ENCODE measurements at regions not wholly inside any gene's neighbourhood (a gene's known extent, or its start where the extent isn't known, plus 50 kb on each side); places are given as distances from the start of the nearest gene placed in this dataset.

DNA sequence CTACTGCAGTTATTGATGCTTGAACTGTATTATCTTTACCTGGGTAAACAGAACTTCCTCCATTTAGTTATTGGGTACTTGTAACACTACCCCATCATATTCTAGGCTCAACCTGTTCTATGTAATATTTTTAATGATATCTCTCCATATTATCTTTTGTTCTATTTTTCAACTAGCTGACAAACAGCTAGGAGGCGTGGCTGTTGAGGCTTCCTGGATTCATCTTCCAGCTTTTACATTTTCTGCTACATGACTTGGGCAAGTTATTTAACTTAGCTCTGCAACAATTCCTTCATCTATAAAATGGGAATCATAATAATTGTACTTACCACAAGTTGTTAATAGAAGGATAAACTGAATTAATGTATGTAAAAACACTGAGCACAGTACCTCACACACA lies 349.3 kb downstream of the PTTG2 start:
- Histone ChIP-seq H3K27me3 (no peaks in the 10 kb centered on the region), H3K36me3 (no peaks in the 10 kb centered on the region), H3K9me3 (no peaks in the 10 kb centered on the region), H3K4me3 (no peak overlapping the region), H3K4me1 (no peaks in the 10 kb centered on the region), H3K27ac (no peak overlapping the region)
- DNase-seq (ENCODE audit: low spot score in 2 of 2), result no peak
- TF ChIP-seq POLR2A (IDR thresholded peaks at IDR 0.05) (no peak), POLR2AphosphoS5 (IDR thresholded peaks at IDR 0.05) (no peak)
- TF ChIP-seq, protein P1, sequence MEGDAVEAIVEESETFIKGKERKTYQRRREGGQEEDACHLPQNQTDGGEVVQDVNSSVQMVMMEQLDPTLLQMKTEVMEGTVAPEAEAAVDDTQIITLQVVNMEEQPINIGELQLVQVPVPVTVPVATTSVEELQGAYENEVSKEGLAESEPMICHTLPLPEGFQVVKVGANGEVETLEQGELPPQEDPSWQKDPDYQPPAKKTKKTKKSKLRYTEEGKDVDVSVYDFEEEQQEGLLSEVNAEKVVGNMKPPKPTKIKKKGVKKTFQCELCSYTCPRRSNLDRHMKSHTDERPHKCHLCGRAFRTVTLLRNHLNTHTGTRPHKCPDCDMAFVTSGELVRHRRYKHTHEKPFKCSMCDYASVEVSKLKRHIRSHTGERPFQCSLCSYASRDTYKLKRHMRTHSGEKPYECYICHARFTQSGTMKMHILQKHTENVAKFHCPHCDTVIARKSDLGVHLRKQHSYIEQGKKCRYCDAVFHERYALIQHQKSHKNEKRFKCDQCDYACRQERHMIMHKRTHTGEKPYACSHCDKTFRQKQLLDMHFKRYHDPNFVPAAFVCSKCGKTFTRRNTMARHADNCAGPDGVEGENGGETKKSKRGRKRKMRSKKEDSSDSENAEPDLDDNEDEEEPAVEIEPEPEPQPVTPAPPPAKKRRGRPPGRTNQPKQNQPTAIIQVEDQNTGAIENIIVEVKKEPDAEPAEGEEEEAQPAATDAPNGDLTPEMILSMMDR (IDR thresholded peaks at IDR 0.05), result no peak
- intact Hi-C loops (cut with DNase I; ENCODE audit: low total_unique reads), result no loop called here

DNA sequence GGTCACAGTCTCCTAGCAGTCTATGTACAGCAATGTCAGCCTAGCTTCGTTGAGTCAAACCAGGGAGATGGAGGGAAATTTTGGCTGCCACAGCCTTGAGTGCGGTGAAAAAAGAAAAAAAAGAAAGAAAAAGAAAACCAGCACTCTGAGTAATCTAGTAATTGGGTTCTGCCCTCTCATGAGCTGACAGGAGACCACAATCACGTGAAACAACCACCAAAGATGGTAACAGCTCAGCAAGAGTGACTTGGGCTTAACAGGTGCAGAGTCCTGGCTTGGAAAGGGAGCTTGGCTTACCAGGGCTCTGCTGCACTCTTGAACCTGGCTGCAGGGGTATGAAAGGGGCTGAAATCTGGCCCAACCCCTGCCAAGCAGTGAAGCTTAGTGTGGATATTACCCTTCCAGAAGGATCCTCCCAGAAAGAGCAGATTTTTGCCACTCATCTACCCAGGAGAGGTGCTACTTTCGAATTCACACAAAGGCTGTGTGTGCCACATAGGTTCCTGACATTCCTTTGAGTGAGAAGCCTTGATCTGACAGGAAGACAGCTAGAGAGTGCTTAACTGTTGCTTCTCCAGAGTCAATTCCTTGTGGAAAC lies 350.3 kb downstream of the PTTG2 start:
- H3K4me3 ChIP-seq, result no peak overlapping the region
- H3K36me3 ChIP-seq, result no peaks in the 10 kb centered on the region
- DNase-seq (ENCODE audit: low spot score in 2 of 2), result no peak
- H3K27ac ChIP-seq, result no peak overlapping the region
- no peaks in the 10 kb centered on the region for H3K4me1 ChIP-seq
- no peaks in the 10 kb centered on the region for H3K9me3 ChIP-seq
- intact Hi-C loops (cut with DNase I; ENCODE audit: low total_unique reads), result no loop called here
- TF ChIP-seq, protein P1 (IDR thresholded peaks at IDR 0.05), result no peak
- no peak for TF ChIP-seq POLR2AphosphoS5 (IDR thresholded peaks at IDR 0.05)
- no peak for TF ChIP-seq POLR2A (IDR thresholded peaks at IDR 0.05)
- no peaks in the 10 kb centered on the region for H3K27me3 ChIP-seq

DNA sequence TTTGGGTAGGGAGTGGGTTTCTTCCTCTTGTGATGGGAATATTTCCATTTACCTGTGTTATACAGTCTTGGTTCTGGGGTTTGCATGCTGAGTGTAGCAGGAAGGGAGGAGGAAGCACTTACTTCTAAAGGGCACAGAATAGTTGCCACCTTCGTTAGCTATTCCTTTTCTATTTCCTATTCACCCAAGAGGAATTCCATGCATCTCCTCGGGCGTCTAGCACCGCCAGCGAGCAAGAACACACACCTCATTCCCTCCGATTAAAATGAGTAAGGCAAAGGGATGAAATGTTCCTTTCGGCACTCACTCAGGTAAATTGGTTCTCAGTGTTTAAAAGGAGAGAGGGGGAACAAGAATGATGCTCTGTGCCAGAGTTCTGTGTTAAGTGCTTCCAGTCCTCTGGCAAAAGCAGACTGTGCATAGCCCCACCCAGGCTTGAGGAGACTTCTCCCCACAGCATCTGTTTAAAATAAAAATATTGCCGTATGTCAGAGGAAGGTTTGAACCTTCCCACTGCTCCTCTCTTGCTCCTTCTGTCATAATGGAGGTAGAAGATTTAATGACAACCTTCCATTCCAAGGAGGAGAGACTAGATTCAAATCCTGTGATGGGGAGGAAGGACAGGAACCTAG lies 351.4 kb downstream of the PTTG2 start:
- H3K36me3 ChIP-seq, result no peaks in the 10 kb centered on the region
- no peaks in the 10 kb centered on the region for H3K9me3 ChIP-seq
- no peak overlapping the region for H3K27ac ChIP-seq
- TF ChIP-seq, protein P1 (IDR thresholded peaks at IDR 0.05), result no peak
- TF ChIP-seq POLR2AphosphoS5 (IDR thresholded peaks at IDR 0.05) (no peak), POLR2A (IDR thresholded peaks at IDR 0.05) (no peak)
- intact Hi-C loops (cut with DNase I; ENCODE audit: low total_unique reads), result no loop called here
- H3K4me1 ChIP-seq, result no peaks in the 10 kb centered on the region
- H3K4me3 ChIP-seq, result no peak overlapping the region
- DNase-seq (ENCODE audit: low spot score in 2 of 2), result no peak
- H3K27me3 ChIP-seq, result no peaks in the 10 kb centered on the region

DNA sequence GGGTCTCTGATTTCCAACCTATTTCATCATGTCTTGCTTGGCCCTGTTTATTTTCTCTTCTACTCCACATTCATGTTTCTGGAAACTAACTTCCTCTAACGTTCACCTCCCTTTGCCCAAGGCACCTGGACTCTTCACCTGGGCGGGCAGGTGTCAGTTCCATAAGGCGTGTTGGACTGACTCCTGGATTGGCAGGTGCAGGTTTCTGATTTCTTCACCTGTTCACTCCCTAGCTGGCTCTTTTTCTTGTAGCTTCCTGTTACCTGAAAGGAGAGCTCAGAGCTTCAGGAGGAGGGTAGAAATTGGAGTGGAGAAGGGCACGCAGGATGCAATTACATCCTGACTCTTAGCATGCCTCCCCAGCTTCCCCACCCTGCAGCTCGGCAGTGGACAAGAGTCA lies 350.8 kb upstream of the KLF3 start:
- H3K4me1 ChIP-seq, result no peaks in the 10 kb centered on the region
- DNase-seq (ENCODE audit: low spot score in 2 of 2), result no peak
- intact Hi-C loops (cut with DNase I; ENCODE audit: low total_unique reads), result no loop called here
- no peaks in the 10 kb centered on the region for H3K27me3 ChIP-seq
- no peaks in the 10 kb centered on the region for H3K9me3 ChIP-seq
- TF ChIP-seq POLR2A (IDR thresholded peaks at IDR 0.05), result no peak
- no peak for TF ChIP-seq POLR2AphosphoS5 (IDR thresholded peaks at IDR 0.05)
- TF ChIP-seq, protein P1 (IDR thresholded peaks at IDR 0.05), result no peak
- peak overlapping the region; percentile 77 to 80 for H3K27ac ChIP-seq
- H3K4me3 ChIP-seq, result no peak overlapping the region
- no peaks in the 10 kb centered on the region for H3K36me3 ChIP-seq

DNA sequence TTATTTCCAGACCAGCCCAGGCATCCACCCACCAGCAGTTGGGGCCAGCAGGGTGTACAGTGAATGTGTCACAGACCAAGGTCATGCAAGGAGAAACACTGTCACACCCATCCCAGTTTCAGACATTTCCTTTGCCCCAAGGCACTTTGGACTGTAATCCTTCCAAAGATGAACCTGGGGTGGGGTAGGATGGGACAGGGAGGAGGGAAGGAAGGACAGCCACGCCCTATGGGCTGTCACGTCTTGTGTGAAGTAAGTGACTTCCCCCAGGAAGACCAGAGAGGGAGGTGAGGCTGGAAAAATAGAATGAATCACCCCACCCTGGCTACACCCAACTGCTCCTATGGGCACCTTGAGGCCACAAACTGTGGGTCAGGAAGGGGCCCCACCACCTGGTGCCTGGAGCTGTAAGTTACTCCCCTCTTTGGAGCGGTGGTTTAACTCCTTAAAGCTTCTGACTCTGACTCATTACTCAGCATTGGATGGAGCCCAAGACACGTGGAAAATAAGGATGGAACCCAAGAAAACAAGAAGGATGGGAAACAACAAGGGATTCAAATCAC lies 349.9 kb upstream of the KLF3 start:
- Histone ChIP-seq H3K27me3 (no peaks in the 10 kb centered on the region), H3K4me1 (no peaks in the 10 kb centered on the region), H3K9me3 (no peaks in the 10 kb centered on the region), H3K36me3 (no peaks in the 10 kb centered on the region), H3K27ac (peak overlapping the region; percentile 77 to 80), H3K4me3 (no peak overlapping the region)
- TF ChIP-seq POLR2A (IDR thresholded peaks at IDR 0.05) (no peak), POLR2AphosphoS5 (IDR thresholded peaks at IDR 0.05) (no peak)
- TF ChIP-seq, protein P1 (IDR thresholded peaks at IDR 0.05), result no peak
- intact Hi-C loops (cut with DNase I; ENCODE audit: low total_unique reads), result no loop called here
- no peak for DNase-seq (ENCODE audit: low spot score in 2 of 2)

All from breast epithelium (tissue), 4 donors.